NCI-H2029 (cell line): ENCODE measurements at regions not wholly inside any gene's neighbourhood (a gene's known extent, or its start where the extent isn't known, plus 50 kb on each side); places are given as distances from the start of the nearest gene placed in this dataset.

Experiments
- DNase-seq: peaks from one replicate; lab custom pipeline; 2025; lab: John Stamatoyannopoulos, UW

- no peak for DNase-seq
Measured at GRCh38 chr12:71236133-71236660, 78.4 kb upstream of the TSPAN8 start.

- DNase-seq: no peak
Measured at GRCh38 chr12:71233083-71233482, 75.3 kb upstream of the TSPAN8 start.

DNA sequence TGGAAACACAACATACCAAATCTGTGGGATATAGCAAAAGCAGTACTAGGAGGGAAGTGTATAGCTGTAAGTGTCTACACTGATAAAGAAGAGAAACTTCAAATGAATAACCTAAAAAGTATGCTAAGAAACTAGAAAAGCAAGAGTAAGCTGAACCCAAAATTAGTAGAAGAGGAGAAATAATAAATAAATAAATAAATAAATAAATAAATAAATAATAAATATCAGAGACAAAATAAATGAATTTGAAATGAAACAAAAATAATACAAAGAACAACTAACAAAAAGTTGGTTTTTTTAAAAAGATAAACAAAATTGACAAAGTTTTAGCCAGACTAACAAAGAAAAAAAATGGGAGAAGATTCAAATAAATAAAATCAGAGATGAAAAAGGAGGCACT lies 72.7 kb upstream of the TSPAN8 start:
- DNase-seq: no peak

DNA sequence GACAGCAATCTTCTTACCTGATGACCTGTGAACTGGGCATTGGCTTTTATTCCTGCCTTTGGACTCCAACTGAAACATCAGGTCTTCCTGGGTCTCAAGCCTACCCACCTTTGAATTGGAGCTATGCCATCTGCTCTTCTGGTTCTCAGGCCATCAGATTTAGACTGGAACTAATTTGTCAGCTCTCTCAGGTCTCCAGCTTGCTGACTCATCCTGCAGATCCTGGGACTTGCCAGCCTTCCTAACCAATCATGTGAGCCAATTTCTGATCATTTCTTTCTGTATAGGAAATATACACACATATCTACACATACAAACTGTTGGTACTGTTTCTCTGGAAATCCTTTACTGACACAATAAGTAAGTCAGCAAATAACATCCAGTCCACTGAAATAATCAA lies 65.3 kb upstream of the TSPAN8 start:
- DNase-seq: no peak

DNA sequence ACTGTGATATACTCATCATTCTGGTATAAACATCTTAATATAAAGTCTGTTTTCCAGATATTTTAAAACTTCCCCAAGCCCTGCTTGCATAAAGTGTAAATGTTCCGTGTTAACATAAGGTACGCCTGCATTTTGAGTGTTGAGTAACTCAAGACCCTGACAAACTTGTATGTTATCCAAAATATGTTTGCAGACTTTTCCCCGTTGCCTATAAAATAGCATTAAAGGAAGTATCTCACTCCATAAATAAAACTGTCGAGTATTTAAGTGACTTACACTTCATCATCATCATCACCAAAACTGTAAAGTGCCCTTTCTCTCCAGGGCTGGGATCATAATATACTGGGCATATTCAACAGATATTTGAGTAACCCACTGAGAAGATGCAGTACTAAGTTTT lies 64.6 kb upstream of the TSPAN8 start:
- no peak for DNase-seq

- no peak for DNase-seq
Measured at GRCh38 chr12:71220260-71220659, 62.5 kb upstream of the TSPAN8 start.

DNA sequence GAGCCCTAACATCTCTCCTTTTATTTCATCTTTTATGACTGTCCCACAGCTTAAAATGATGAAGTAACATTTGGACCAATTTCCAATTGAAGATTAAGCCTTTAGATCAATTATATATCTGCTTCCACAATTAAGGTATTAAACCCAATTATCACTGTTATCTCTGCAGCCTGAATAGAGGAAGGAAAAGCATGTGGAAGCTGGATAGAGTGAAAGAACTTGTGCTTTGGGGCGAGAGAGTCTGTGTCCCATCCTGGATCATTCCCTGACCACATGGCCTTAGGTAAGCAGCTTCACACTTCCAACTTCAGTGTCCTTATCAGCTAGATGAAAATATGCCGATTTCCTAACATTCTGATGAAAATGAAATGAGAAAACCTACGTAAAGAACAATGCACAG lies 61.4 kb upstream of the TSPAN8 start:
- no peak for DNase-seq

- no peak for DNase-seq
Measured at GRCh38 chr12:71218616-71219015, 60.8 kb upstream of the TSPAN8 start.

GRCh38 chr12:71216725-71217579 lies 59.2 kb upstream of the TSPAN8 start:
- DNase-seq: peak; percentile 71

- no peak for DNase-seq
Measured at GRCh38 chr12:71214511-71215285, 56.9 kb upstream of the TSPAN8 start.

- DNase-seq: no peak
Measured at GRCh38 chr12:71208053-71208685, 50.4 kb upstream of the TSPAN8 start.
